HL-60 (cell line): ENCODE measurements at regions not wholly inside any gene's neighbourhood (a gene's known extent, or its start where the extent isn't known, plus 50 kb on each side); places are given as distances from the start of the nearest gene placed in this dataset.

ENCODE experiments used
- DNase-seq, 2 experiments: peaks; one replicate each; pipeline ENCODE4 v3.0.0-alpha.2; 2010 to 2020; ENCODE audit warnings: low read depth in 1 of 2, low spot score in 1 of 2
- H3K27ac ChIP-seq: fragments of 250-450 bp; sonication (Bioruptor Pico); replicated peaks from 2 replicates; pipeline ENCODE4 v1.5.1; 2020; ENCODE audit warnings: mild to moderate bottlenecking, moderate library complexity
- H3K27me3 ChIP-seq: fragments of 250-450 bp; sonication (Bioruptor Pico); 2 replicates; pipeline ENCODE4 v1.5.1; 2021; ENCODE audit warnings: mild to moderate bottlenecking, moderate library complexity; ENCODE audit not compliant: insufficient read depth, poor library complexity, severe bottlenecking
- H3K4me3 ChIP-seq: replicated peaks from 2 replicates; pipeline ENCODE4 v1.5.1; 2011; ENCODE audit warnings: mild to moderate bottlenecking, control low read depth, low read length; ENCODE audit not compliant: insufficient read depth
- CTCF ChIP-seq: IDR thresholded peaks from one replicate; pipeline ENCODE4 v1.5.1; 2011; ENCODE audit warnings: low read length, control low read depth, inconsistent platforms; ENCODE audit not compliant: insufficient read depth
- GABPA ChIP-seq: IDR thresholded peaks from 2 replicates; pipeline ENCODE4 v1.6.1; 2012; ENCODE audit warnings: low read depth
- POLR2AphosphoS5 ChIP-seq: IDR thresholded peaks from 2 replicates; pipeline ENCODE4 v1.6.1; 2012; ENCODE audit warnings: low read depth
- REST ChIP-seq: IDR thresholded peaks from 2 replicates; pipeline ENCODE4 v1.6.1; 2012; ENCODE audit warnings: low read depth; ENCODE audit not compliant: insufficient replicate concordance
- SPI1 ChIP-seq: IDR thresholded peaks from 2 replicates; pipeline ENCODE4 v1.6.1; 2012; ENCODE audit warnings: low read depth, mild to moderate bottlenecking, borderline replicate concordance

- TF ChIP-seq CTCF (no peak), GABPA (no peak), POLR2AphosphoS5 (no peak), REST (no peak), SPI1 (no peak)
- no peak overlapping the region for H3K4me3 ChIP-seq
- no peaks in the 10 kb centered on the region for H3K27me3 ChIP-seq
- DNase-seq = no peak
- H3K27ac ChIP-seq = no peak overlapping the region
Measured at GRCh38 chr1:168435439-168435838, 108.4 kb downstream of the XCL2 start.

GRCh38 chr1:168433238-168433637 is 110.6 kb downstream of the XCL2 start:
- no peak overlapping the region for H3K27ac ChIP-seq
- H3K27me3 ChIP-seq = no peaks in the 10 kb centered on the region
- no peak overlapping the region for H3K4me3 ChIP-seq
- no peak for DNase-seq
- no peak for TF ChIP-seq GABPA
- TF ChIP-seq POLR2AphosphoS5 = no peak
- TF ChIP-seq CTCF = no peak
- TF ChIP-seq SPI1 = no peak
- TF ChIP-seq REST = no peak

GRCh38 chr1:168431882-168432281 is 111.9 kb downstream of the XCL2 start:
- Histone ChIP-seq H3K27ac (no peak overlapping the region), H3K27me3 (no peaks in the 10 kb centered on the region), H3K4me3 (no peak overlapping the region)
- DNase-seq = no peak
- TF ChIP-seq POLR2AphosphoS5 (no peak), REST (no peak), GABPA (no peak), CTCF (no peak), SPI1 (no peak)
